GM20431 (cell line): ENCODE measurements at regions not wholly inside any gene's neighbourhood (a gene's known extent, or its start where the extent isn't known, plus 50 kb on each side); places are given as distances from the start of the nearest gene placed in this dataset.
"Not testable (repeated sequence)": the region's sequence is repeated elsewhere in the genome, so short reads cannot be mapped to it uniquely, and the experiment has no call there.

Experiments used
- in situ Hi-C: fragments of 300-500 bp; cut with MseI, MboI; formaldehyde crosslinking; loops from one replicate; pipeline ENCODE4 v1.15.0; 2020; ENCODE audit warnings: low sequenced_read_pairs; ENCODE audit not compliant: unreplicated experiment

- in situ Hi-C loops = no loop called here
Observed at GRCh38 chr3:35137612-35138011, 501.7 kb upstream of the ARPP21 start.

- in situ Hi-C loops = no loop called here
Observed at GRCh38 chr3:35141406-35141805, 497.9 kb upstream of the ARPP21 start.

GRCh38 chr3:35144011-35144410 is 495.3 kb upstream of the ARPP21 start:
- in situ Hi-C loops = no loop called here

- in situ Hi-C loops = not testable (repeated sequence)
Observed at GRCh38 chr3:35146256-35147035, 492.9 kb upstream of the ARPP21 start.

GRCh38 chr3:35183927-35184675 is 455.2 kb upstream of the ARPP21 start:
- in situ Hi-C loops = no loop called here

- in situ Hi-C loops = no loop called here
Observed at GRCh38 chr3:35184775-35185174, 454.6 kb upstream of the ARPP21 start.

GRCh38 chr3:35187908-35188307 is 451.4 kb upstream of the ARPP21 start:
- in situ Hi-C loops = no loop called here

- in situ Hi-C loops = no loop called here
Observed at GRCh38 chr3:35194666-35195065, 444.7 kb upstream of the ARPP21 start.

- in situ Hi-C loops = no loop called here
Observed at GRCh38 chr3:35198857-35199256, 440.5 kb upstream of the ARPP21 start.

GRCh38 chr3:35200056-35200455 is 439.3 kb upstream of the ARPP21 start:
- in situ Hi-C loops = no loop called here

GRCh38 chr3:35201211-35201610 is 438.1 kb upstream of the ARPP21 start:
- in situ Hi-C loops = no loop called here

GRCh38 chr3:35215525-35216500 is 423.5 kb upstream of the ARPP21 start:
- in situ Hi-C loops = no loop called here

GRCh38 chr3:35216501-35217266 is 422.6 kb upstream of the ARPP21 start:
- in situ Hi-C loops = no loop called here

- in situ Hi-C loops = no loop called here
Observed at GRCh38 chr3:35223632-35224394, 415.5 kb upstream of the ARPP21 start.

- in situ Hi-C loops = no loop called here
Observed at GRCh38 chr3:35224565-35225295, 414.6 kb upstream of the ARPP21 start.

- in situ Hi-C loops = no loop called here
Observed at GRCh38 chr3:35241236-35241635, 398.1 kb upstream of the ARPP21 start.

- in situ Hi-C loops = no loop called here
Observed at GRCh38 chr3:35254917-35255316, 384.4 kb upstream of the ARPP21 start.

- in situ Hi-C loops = no loop called here
Observed at GRCh38 chr3:35257641-35258040, 381.7 kb upstream of the ARPP21 start.
